ENCODE measurements at regions not wholly inside any gene's neighbourhood (a gene's known extent, or its start where the extent isn't known, plus 50 kb on each side); places are given as distances from the start of the nearest gene placed in this dataset.
"Not testable (repeated sequence)": the region's sequence is repeated elsewhere in the genome, so short reads cannot be mapped to it uniquely, and the experiment has no call there.

- DNase-seq (ENCODE audit: insufficient read length, low spot score) (no peak), FAIRE-seq (no peak)
These were observed 268.6 kb downstream of the CYRIA start for GRCh38 chr2:16396986-16397385.

- FAIRE-seq, result no peak
- DNase-seq (ENCODE audit: insufficient read length, low spot score), result no peak
These were observed 269.5 kb downstream of the CYRIA start for GRCh38 chr2:16396171-16396570.

- DNase-seq (ENCODE audit: insufficient read length, low spot score) (no peak), FAIRE-seq (no peak)
These were observed 270.0 kb downstream of the CYRIA start for GRCh38 chr2:16395601-16396000.

GRCh38 chr2:16394986-16395550 is 270.6 kb downstream of the CYRIA start:
- FAIRE-seq (peak; percentile 99), DNase-seq (ENCODE audit: insufficient read length, low spot score) (no peak)

GRCh38 chr2:16394072-16394985 is 271.3 kb downstream of the CYRIA start:
- DNase-seq (ENCODE audit: insufficient read length, low spot score), result peak; percentile 6
- FAIRE-seq, result no peak

- no peak for DNase-seq (ENCODE audit: insufficient read length, low spot score)
- no peak for FAIRE-seq
These were observed 272.0 kb downstream of the CYRIA start for GRCh38 chr2:16393500-16394071.

- FAIRE-seq (no peak), DNase-seq (ENCODE audit: insufficient read length, low spot score) (no peak)
These were observed 272.8 kb downstream of the CYRIA start for GRCh38 chr2:16392647-16393499.

GRCh38 chr2:16391986-16392385 is 273.6 kb downstream of the CYRIA start:
- FAIRE-seq, result no peak

GRCh38 chr2:16390561-16390960 is 275.1 kb downstream of the CYRIA start:
- FAIRE-seq, result no peak
- DNase-seq (ENCODE audit: insufficient read length, low spot score), result no peak

More at GRCh38 chr2:16391986-16392385, 273.6 kb downstream of the CYRIA start:
- no peak for DNase-seq (ENCODE audit: insufficient read length, low spot score)

- FAIRE-seq, result no peak
- DNase-seq (ENCODE audit: insufficient read length, low spot score), result no peak
These were observed 276.0 kb downstream of the CYRIA start for GRCh38 chr2:16389611-16390010.

- not testable (repeated sequence) for FAIRE-seq; DNase-seq (ENCODE audit: insufficient read length, low spot score)
These were observed 277.3 kb downstream of the CYRIA start for GRCh38 chr2:16388199-16388830.

GRCh38 chr2:16387461-16387984 is 278.1 kb downstream of the CYRIA start:
- DNase-seq (ENCODE audit: insufficient read length, low spot score), result no peak
- FAIRE-seq, result no peak

- no peak for FAIRE-seq
- no peak for DNase-seq (ENCODE audit: insufficient read length, low spot score)
These were observed 279.2 kb downstream of the CYRIA start for GRCh38 chr2:16386431-16386830.

- no peak for DNase-seq (ENCODE audit: insufficient read length, low spot score)
- no peak for FAIRE-seq
These were observed 279.6 kb downstream of the CYRIA start for GRCh38 chr2:16386031-16386430.

GRCh38 chr2:16385341-16385740 is 280.3 kb downstream of the CYRIA start:
- FAIRE-seq (no peak), DNase-seq (ENCODE audit: insufficient read length, low spot score) (no peak)

GRCh38 chr2:16383411-16383810 is 282.2 kb downstream of the CYRIA start:
- no peak for DNase-seq (ENCODE audit: insufficient read length, low spot score)
- no peak for FAIRE-seq

GRCh38 chr2:16382451-16382850 is 283.2 kb downstream of the CYRIA start:
- no peak for DNase-seq (ENCODE audit: insufficient read length, low spot score)
- no peak for FAIRE-seq

- FAIRE-seq, result no peak
- no peak for DNase-seq (ENCODE audit: insufficient read length, low spot score)
These were observed 284.1 kb downstream of the CYRIA start for GRCh38 chr2:16381511-16381910.

GRCh38 chr2:16379901-16380300 is 285.7 kb downstream of the CYRIA start:
- FAIRE-seq; DNase-seq (ENCODE audit: insufficient read length, low spot score): not testable (repeated sequence)

- not testable (repeated sequence) for FAIRE-seq; DNase-seq (ENCODE audit: insufficient read length, low spot score)
These were observed 286.6 kb downstream of the CYRIA start for GRCh38 chr2:16379061-16379460.

All from HTR-8/SVneo (cell line).